ENCODE measurements at regions not wholly inside any gene's neighbourhood (a gene's known extent, or its start where the extent isn't known, plus 50 kb on each side); places are given as distances from the start of the nearest gene placed in this dataset.

GRCh38 chr5:117856713-117857112 is 1131.6 kb downstream of the DTWD2 start:
- TF ChIP-seq CTCF (IDR thresholded peaks at IDR 0.05) = no peak
- Histone ChIP-seq H3K9me3 (no peaks in the 10 kb centered on the region), H3K27ac (no peak overlapping the region), H3K27me3 (replicated peaks; ENCODE audit: insufficient read depth) (no peaks in the 10 kb centered on the region), H3K36me3 (no peaks in the 10 kb centered on the region), H3K4me3 (no peak overlapping the region), H3K4me1 (ENCODE audit: control insufficient read depth in 1 of 2, low read depth in 2 of 2) (no peaks in the 10 kb centered on the region)
- ATAC-seq (ENCODE audit: insufficient number of reproducible peaks, low FRiP score, low read depth) = no peak
- DNase-seq (ENCODE audit: low spot score) = no peak

- H3K4me1 ChIP-seq (ENCODE audit: control insufficient read depth in 1 of 2, low read depth in 2 of 2) = no peaks in the 10 kb centered on the region
- DNase-seq (ENCODE audit: low spot score) = no peak
- no peaks in the 10 kb centered on the region for H3K36me3 ChIP-seq
- H3K27ac ChIP-seq = no peak overlapping the region
- H3K9me3 ChIP-seq = no peaks in the 10 kb centered on the region
- H3K27me3 ChIP-seq (replicated peaks; ENCODE audit: insufficient read depth) = no peaks in the 10 kb centered on the region
- H3K4me3 ChIP-seq = no peak overlapping the region
- no peak for ATAC-seq (ENCODE audit: insufficient number of reproducible peaks, low FRiP score, low read depth)
- TF ChIP-seq CTCF (IDR thresholded peaks at IDR 0.05) = no peak
Observed at GRCh38 chr5:117837786-117838185, 1150.6 kb downstream of the DTWD2 start.

- H3K36me3 ChIP-seq = no peaks in the 10 kb centered on the region
- no peaks in the 10 kb centered on the region for H3K27me3 ChIP-seq (replicated peaks; ENCODE audit: insufficient read depth)
- no peaks in the 10 kb centered on the region for H3K4me1 ChIP-seq (ENCODE audit: control insufficient read depth in 1 of 2, low read depth in 2 of 2)
- H3K9me3 ChIP-seq = no peaks in the 10 kb centered on the region
- H3K27ac ChIP-seq = no peak overlapping the region
- no peak for TF ChIP-seq CTCF (IDR thresholded peaks at IDR 0.05)
- DNase-seq (ENCODE audit: low spot score) (no peak), ATAC-seq (ENCODE audit: insufficient number of reproducible peaks, low FRiP score, low read depth) (no peak)
- H3K4me3 ChIP-seq = no peak overlapping the region
Observed at GRCh38 chr5:117833691-117834090, 1154.7 kb downstream of the DTWD2 start.

- H3K9me3 ChIP-seq = no peaks in the 10 kb centered on the region
- no peak overlapping the region for H3K27ac ChIP-seq
- DNase-seq (ENCODE audit: low spot score) = no peak
- no peak for ATAC-seq (ENCODE audit: insufficient number of reproducible peaks, low FRiP score, low read depth)
- H3K4me1 ChIP-seq (ENCODE audit: control insufficient read depth in 1 of 2, low read depth in 2 of 2) = no peaks in the 10 kb centered on the region
- H3K27me3 ChIP-seq (replicated peaks; ENCODE audit: insufficient read depth) = no peaks in the 10 kb centered on the region
- no peak for TF ChIP-seq CTCF (IDR thresholded peaks at IDR 0.05)
- no peak overlapping the region for H3K4me3 ChIP-seq
- no peaks in the 10 kb centered on the region for H3K36me3 ChIP-seq
Observed at GRCh38 chr5:117829646-117830045, 1158.7 kb downstream of the DTWD2 start.

GRCh38 chr5:117813850-117814249 is 1174.5 kb downstream of the DTWD2 start:
- Histone ChIP-seq H3K27ac (no peak overlapping the region), H3K4me1 (ENCODE audit: control insufficient read depth in 1 of 2, low read depth in 2 of 2) (no peaks in the 10 kb centered on the region), H3K36me3 (no peaks in the 10 kb centered on the region), H3K4me3 (no peak overlapping the region), H3K27me3 (replicated peaks; ENCODE audit: insufficient read depth) (no peaks in the 10 kb centered on the region), H3K9me3 (no peaks in the 10 kb centered on the region)
- TF ChIP-seq CTCF (IDR thresholded peaks at IDR 0.05) = no peak
- DNase-seq (ENCODE audit: low spot score) = no peak
- no peak for ATAC-seq (ENCODE audit: insufficient number of reproducible peaks, low FRiP score, low read depth)

All from thoracic aorta (tissue), 2 donors.